HG03060 (cell line): ENCODE measurements at regions not wholly inside any gene's neighbourhood (a gene's known extent, or its start where the extent isn't known, plus 50 kb on each side); places are given as distances from the start of the nearest gene placed in this dataset.
"Not testable (repeated sequence)": the region's sequence is repeated elsewhere in the genome, so short reads cannot be mapped to it uniquely, and the experiment has no call there.

Source experiments
- ATAC-seq: cut with Tn5 transposase; IDR thresholded peaks from one replicate; pipeline ENCODE4 v1.9.1; 2021; ENCODE audit warnings: low read depth, moderate number of reproducible peaks; ENCODE audit not compliant: unreplicated experiment

DNA sequence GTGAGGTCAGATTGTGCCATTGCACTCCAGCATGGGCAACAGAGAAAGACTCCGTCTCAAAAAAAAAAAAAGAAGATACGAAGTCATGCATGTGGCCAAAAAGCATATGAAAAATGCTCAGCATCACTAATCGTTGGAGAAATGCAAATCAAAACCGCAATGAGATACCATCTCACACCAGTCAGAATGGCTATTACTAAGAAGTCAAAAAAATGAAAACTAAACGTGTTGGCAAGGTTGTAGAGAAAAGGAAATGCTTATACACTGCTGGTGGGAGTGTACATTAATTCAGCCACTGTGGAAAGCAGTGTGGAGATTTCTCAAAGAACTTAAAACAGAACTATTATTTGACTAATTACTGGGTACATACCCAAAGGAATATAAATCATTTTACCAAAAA is 156.1 kb upstream of the GRM7 start:
- ATAC-seq: not testable (repeated sequence)

DNA sequence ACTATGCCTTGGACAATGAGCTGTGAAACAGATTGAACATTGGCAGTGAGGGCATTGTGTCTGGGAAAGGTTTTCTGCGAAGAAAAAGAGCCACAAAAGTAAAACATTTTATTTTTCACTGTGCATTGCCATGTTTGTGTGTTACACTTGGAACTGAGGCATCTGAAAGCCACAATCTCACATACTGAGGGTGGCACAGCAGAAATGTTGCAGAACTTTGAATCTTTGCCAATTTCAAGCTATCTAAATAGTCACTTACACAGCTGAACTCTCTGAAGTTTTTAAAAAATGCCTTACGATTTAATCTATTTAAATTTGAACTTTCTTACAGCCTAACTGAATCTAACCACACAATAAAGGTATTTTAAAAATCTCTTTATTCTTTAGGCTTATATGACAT is 154.1 kb upstream of the GRM7 start:
- ATAC-seq: no peak

DNA sequence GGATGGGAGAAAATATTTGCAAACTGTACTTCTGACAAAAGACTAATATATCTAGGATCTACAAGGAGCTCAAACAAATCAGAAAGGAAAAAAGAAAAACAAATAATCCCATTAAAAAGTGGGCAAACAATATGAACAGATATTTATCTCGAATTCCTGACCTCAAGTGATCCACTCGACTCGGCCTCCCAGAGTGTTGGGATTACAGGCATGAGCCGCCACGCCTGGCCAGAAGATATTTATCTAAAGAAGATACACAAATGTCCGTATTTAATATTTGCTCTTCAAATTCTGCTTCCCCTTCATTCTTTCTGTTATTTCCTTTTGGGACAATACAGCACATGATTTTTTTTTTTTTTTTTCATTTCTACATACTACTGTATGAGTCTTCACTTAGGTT is 151.7 kb upstream of the GRM7 start:
- no peak for ATAC-seq

DNA sequence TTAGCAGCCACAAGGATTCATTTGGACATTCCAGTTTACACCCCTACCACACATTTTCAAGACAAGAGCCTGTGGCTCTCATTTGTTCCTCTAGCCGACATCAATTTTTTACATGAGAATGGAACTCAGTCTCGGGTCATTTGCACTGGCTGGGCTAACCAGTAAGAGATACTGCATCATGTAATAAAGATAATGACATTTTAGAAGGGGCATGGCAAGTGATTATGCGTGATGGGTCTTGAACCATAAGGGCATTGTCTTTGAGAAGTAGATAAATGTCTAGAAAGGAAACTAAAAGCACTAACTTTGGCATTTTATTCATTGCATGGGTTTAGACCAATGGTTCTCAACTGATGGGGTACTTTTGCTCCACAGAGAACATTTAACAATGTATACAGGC is 146.0 kb upstream of the GRM7 start:
- ATAC-seq: no peak

DNA sequence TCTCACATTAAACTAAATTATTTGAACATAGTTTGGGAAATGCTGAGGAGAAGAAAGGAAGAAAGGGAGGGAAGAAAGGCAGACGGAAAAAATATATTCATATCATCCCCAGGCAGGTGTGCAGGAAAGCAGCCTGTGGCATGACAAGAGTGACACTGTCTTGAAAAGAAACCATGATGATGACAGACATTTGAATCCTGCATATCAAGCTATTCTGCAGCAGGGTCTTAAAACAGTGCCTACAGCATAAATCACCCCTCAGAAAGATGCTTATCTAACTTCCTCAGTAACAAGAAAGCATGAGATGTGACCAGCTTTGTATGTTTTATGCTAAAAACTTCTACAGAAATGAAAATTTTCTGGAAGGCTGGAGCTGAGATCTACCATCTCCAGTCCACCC is 144.5 kb upstream of the GRM7 start:
- no peak for ATAC-seq

DNA sequence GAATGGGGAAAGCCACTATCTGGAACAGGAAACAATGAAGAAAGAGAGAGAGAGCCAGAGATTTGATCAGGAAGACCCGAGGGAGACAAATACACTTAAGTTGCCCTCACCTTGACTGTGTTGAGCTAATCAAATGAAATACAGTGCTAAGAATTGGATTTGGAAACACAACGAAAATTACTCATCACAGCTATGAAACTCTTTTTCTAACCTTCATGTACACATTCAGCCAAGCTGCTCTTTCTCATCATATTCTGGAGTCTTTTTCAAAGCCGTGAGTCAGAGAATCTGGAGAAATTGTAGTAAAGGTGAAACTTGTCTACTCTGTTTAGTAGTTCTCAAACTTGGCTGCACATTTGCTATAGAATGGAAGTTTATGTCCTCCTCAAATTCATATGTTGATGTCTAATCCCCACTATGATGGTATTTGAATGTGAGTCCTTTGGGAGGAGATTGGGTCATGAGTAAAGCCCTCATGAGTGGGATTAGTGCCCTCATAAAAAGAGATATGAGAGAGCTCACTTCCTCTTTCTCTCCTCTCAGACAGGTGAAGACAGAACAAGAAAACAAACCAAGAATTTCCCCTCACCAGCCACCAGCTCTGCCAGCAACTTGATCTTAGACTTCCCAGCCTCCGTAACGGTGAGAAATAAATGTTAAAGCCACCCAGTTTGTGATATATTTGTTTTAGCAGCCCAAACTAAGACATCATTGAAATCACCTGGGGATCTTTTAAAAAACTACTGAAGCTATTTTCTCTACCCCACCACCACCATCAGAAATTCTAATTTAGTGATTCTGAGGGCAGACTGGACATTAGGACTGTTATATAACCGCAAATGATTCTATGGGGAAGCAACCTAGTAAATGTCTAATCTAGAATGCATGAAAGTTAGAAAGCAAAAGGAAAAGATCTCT is 143.6 kb upstream of the GRM7 start:
- peak; percentile 96 for ATAC-seq

DNA sequence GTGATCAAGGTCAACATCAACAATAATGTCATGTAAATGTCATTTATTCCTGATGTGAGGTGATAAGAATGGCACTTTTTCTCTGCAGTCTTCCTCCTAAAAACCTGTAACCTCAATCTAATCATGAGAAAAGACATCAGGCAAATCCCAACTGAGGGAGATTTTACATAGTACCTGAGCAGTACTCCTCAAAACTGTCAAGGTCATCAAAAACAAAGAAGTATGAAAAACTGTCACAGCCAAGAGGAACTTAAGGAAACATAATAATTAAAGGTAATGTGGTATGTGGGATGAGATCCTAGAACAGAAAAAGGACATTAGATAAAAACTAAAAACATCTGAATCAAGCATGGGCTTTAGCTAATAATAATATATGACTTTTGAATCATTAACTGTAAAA is 140.9 kb upstream of the GRM7 start:
- ATAC-seq: no peak

DNA sequence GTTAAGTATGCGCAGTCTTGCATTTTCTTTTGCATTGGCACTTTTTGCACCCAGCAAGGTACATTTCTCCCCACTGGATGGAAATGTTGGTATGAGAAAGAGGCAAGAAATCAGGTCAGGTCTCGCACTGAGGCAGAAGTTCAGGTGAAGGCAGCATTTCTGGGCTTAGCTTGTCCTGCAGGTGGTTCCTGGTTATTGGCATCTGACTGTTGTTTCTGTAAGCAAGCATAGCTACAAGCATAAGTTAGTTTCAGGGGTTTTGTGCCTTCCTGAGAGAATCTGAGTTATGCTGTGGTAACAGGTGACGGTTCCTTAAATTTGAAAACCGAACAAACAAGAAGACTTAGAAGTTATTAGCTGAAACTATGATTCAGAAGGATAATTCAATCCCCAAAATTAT is 139.4 kb upstream of the GRM7 start:
- no peak for ATAC-seq

DNA sequence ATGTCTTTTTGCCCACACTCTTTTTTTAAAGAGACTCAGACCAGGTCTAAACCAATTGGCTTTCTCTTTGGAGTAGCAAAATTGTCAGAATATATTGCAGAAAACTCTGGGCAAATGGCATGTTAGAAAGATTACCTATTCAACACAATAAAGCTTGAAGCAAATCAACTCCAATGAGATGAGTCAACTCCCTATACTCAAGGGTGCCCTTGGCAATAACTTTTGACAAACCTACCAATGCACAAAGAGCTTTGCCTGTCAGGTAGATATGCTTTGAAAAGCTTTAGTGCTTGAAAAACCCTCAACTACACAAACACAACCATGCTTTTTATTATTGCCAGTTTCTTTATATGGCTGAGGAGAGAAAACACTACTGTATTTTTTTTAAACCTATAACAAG is 137.7 kb upstream of the GRM7 start:
- no peak for ATAC-seq

DNA sequence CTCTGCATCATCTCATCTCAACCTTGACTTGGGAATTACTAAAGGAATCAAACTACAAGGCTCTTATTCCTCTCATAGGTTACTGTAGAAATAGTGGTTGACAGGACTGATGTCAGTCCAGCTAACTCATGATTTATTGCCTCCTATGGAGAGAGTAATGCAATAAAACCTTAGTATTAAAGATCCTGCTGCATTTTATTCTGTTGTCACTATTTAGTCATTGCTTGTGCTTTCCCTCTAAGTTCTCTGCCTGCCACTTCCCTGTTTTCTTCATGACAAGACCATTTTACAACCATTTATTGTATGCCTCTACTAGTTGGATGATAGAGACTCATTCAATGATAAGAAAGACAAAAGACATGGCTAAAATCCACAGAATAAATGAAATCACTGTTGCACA is 134.1 kb upstream of the GRM7 start:
- ATAC-seq: no peak

DNA sequence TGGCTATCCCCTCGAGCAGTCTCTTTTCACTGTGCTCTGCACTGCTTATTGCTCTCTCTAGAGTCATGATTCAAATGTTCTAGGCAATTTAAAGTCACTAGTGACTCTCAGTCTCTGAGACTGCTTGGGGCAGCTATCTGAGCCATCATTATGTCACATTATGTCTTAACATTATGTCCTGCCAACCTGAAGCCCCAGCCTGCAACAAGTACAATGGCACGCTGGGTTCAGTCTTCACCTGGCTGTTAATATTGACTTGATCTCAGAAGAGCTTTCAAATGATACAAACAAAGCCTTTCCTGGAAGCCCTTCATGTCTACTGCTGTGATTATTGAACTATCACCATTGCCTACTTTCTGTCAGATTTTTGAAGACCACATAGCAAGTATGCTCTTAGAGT is 128.1 kb upstream of the GRM7 start:
- ATAC-seq: no peak

DNA sequence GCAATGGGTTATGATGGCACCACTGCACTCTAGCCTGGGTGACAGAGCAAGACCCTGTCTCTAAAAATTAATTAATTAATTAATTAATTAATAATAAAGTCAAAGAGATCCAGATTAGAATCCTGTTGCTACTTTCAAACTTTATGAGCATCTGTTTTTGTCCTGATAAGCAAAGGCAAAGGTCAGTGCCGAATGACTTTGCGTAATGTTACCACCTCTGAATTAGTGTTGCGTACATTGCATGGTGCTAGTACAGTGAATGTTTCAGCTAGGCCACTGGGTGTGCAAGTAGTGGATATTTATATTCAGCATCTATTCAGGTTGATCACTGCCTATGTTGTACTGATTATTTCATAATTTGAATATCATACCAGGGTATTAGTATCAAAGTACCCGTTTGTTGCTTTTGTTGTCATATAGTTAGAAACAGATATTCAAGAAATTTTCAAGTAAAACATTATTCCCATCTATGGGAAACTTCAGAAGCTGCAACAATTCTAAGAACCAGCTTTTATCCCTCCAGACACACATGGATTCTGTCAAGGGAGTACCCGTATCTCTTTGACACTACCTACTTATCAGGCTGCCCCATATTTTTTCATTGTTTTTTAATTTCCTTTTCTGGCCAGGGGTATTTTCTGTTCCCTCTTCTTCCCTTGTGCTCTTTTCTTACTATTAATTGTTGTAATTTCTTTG is 127.1 kb upstream of the GRM7 start:
- no peak for ATAC-seq

DNA sequence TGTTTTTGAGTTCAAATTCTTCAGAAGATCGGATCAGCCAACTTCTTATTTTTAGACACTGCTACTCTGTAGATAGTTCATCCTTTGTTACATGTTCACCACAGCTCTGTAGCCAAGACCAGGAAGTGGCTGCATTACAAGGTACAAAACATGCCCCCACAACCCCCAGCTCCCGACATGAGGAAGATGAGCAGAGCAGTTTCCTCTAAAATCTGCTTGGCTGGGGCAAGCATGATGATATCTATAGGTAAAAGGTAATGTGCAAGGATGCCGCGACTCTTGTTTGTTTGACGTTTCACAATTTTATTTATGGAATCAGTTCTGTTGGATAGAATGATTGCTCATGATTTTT is 126.5 kb upstream of the GRM7 start:
- no peak for ATAC-seq

DNA sequence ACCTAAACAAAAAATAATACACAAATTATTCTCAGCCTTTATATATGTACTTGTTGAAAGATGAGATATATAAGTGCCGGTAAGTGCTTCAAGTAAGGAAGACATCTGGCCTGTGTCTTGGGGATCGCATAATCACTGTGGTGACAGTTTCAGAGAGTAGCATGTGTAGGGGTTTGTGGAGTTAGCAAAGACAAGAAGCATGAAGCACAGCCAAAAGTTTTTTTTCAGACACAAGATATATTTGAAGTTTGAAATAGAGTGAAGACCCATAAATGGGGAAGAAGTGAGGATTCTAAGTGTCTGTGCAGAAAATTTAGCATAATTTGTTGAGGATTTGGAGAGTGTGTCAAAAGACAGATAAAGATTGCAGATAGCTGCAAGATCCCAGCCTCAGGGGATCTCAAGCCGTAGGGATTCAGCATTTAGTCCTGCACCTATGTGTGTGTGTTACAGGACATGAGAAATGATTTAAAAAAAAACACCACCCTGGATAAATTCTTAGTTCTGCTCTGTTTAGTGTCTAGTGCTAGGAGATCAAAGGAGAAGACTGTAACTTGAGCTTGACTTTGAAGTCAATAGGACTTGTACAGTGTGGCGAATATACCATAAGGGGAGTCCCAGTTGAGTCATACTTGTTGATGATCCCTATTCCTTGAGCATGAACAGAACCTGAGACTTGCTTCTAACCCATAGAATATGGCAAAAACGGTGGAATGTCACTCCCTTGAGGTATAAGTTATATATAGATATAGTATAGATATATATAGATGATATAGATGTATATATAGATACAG is 123.9 kb upstream of the GRM7 start:
- no peak for ATAC-seq

DNA sequence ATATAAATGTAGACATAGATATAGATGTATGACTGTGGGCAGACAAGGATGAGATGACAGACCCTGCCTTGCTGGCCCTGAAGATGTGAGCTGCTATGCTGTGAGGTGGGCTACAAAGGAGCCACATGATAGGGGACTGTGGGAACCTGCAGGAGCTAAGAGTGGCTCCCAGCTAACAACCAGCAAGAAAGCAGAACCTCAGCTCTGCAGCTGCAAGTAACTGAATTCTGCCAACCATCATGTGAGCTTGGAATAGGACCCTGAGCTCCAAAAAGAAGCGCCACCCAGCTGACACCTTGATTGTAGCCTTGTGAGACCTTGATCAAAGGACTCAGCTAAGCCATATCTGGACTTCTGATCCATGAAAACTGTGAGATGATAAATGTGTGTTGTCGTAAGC is 123.3 kb upstream of the GRM7 start:
- no peak for ATAC-seq

DNA sequence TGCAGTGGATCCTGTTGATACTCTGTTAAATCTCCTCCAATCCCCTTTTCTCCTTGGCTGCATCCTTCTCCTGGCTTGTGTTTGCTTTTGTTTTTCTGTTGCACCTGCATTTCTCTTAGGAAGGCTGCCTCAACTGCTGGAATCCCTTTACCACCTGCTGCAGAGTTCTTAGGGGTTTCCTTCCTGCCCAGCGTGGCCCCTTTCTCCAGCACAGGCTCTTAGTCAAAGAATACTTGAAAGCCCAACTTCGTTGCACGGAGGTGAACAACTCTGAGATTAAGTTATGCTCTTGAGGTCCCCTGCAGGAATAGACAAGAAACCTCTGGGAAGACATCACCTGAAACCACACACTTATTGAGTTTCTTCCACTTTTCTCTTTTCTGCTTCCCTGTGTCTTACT is 121.6 kb upstream of the GRM7 start:
- ATAC-seq: no peak

DNA sequence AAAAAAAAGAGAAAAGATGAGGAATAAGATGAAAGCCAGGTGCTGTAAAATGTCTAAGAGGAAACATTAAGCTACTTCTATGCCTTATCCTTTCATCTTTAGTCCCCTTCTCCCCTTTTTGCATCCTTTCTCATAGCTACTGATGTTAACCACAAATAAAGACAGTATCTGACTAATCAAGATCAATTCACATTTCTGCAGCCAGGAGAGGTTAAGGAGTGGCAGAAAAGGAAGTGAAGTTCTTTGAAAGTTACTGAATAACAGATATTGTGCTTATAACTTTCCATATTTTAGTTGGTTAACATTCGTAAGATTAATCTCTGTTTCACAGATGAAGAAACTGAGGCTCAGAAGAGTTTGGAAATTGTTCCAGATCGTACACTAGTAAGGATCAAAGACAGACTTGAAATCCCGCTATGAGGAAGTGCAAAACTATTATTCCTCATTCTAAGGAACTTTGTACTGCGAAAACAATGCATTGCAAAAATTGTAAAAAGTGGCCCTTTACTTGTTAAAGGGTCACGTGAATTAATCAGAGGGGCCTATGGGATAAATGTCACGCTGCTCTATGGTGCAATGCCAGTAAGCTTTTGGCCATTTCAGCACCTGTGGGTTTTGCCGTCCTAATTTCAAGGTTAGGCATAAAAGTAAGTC is 117.7 kb upstream of the GRM7 start:
- no peak for ATAC-seq

DNA sequence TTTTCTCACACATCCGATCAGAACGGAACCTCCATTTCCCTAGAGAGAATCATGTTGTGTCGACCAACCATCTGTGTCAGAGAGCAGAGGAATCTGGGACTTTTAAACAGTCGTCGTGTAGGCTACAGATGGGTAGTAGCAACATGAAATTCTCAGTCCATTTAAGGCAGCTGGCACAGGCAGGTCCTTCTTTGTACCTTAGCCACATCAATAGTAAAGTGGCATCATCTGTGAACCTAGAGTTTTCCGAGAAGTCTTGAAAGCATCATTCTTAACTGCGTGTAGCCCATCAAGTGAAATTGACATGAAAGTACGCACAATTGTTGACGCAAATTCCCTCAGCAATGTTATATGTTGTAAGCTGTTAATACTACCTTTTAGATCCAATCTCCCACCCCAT is 114.5 kb upstream of the GRM7 start:
- ATAC-seq: no peak

DNA sequence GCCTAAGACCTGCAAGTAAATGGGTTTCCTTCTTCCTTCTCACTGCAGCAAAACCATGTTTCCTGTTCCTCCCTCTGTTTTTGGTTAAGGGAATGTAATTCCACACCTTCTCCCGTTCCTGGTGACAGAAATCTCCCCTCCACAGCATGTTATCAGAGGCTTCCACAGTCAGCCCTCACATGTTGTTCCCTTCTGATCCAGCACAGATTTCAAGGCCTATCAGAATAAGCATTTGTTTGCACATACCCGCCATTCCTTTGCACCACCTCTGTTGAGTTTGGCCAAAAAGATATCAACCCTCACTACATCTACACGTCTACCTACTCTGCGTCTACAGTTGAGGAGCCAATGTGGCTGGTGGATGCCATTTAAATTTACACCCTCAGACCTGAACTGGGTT is 113.9 kb upstream of the GRM7 start:
- no peak for ATAC-seq

DNA sequence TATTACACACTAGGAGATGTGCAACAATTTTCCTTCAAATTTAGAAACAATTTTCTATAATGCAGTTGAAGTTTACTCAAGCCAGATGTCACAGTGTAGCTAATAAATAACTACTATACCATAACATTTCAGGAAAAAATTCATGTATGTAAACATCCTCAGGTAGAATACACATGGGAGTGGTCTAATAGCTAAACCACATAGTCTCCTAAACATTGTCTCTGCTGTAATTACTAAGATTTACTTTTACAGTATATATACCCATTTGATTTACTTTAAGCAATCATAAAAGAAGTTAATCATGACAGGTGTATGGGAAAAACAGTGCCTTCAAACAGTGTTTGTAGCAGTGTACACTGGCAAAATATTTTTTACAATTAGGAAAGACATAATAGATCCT is 110.1 kb upstream of the GRM7 start:
- ATAC-seq: no peak

DNA sequence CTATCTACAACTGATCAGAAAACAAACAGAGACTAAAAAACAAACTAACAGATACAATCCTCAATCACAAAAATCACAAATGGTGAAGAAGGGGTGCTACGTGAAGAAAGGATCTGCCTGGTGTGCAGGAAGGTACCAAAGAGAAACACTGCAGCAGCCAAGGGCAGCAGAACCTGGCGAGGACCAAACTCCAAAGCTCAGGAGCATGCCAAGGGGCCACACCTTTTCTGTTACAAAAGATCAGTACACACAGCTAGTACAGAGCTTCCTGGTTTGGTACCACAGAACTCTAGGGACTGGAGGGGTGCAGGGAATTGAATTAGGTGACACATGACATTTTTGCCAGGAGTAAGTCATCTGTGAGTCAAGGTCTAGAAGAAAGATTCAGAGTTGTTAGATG is 107.4 kb upstream of the GRM7 start:
- no peak for ATAC-seq
